ENCODE measurements at regions not wholly inside any gene's neighbourhood (a gene's known extent, or its start where the extent isn't known, plus 50 kb on each side); places are given as distances from the start of the nearest gene placed in this dataset.

DNA sequence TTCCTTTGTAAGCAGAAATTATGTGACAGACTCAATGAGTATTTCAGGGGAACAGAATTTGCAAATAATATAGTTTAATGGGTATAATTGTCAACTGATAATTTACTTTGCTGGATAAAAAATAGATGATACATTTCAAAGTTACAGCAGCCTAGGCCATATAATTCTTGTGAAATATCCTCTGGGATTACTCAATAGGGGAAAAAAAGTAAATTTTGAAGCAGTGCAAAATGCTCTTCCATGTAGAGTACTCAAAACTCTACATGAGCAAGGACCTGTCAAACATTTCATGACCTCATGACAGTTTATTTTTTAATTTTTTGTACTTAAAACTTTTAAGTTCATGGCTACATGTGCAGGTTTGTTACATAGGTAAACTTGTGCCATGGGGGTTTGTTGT, 163.3 kb downstream of the DACT1 start:
- intact Hi-C loops (cut with DNase I): no loop called here
- TF ChIP-seq CTCF (IDR thresholded peaks at IDR 0.05): no peak
- Histone ChIP-seq H3K4me1 (no peaks in the 10 kb centered on the region), H3K27me3 (no peaks in the 10 kb centered on the region), H3K9me3 (no peaks in the 10 kb centered on the region), H3K27ac (no peak overlapping the region), H3K36me3 (no peaks in the 10 kb centered on the region), H3K4me3 (no peak overlapping the region)
- DNase-seq (ENCODE audit: low spot score in 2 of 2): no peak

GRCh38 chr14:58805057-58805456, 167.3 kb downstream of the DACT1 start:
- Histone ChIP-seq H3K27me3 (no peaks in the 10 kb centered on the region), H3K27ac (no peak overlapping the region), H3K36me3 (no peaks in the 10 kb centered on the region), H3K9me3 (no peaks in the 10 kb centered on the region), H3K4me3 (no peak overlapping the region), H3K4me1 (no peaks in the 10 kb centered on the region)
- DNase-seq (ENCODE audit: low spot score in 2 of 2): peak in 1 of 2 donors; percentile 67
- intact Hi-C loops (cut with DNase I): no loop called here
- TF ChIP-seq CTCF (IDR thresholded peaks at IDR 0.05): no peak

DNA sequence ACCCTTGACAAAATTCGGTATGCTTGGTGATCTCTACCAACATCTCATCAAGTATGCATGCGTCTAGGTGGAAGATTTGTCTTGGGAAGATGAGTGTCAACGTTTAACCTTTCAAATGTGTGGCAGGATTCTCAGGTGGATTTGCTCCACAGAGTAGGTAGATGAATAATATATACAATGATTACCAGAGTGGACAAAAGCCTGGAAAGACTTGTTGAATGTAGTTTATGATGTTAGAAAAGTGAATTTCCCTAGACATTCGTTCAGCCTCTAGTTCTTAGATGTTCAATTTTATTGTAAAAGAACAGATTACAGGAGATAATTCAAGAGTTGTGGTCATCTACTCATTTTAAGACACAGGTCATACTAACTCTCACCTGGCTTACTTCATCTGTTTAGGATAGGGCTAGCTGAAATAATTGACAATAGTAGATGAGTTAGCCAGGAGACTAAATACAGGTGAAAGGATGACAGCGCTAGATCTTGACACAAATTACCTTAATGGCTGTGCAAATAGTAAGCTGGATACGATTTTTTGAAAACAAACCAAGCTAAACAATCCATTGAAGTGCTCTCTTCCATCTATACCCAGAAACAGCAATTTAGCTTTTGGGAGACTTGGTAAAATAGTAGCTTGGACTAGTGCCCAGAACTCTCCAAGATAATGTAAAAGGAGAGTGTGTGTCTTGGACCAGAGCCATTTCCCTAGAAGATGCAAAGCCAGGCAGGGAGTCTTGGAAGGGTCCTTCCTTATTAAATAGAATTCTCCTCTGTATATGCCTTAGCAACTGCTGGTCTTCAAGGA, 168.0 kb downstream of the DACT1 start:
- no peak for DNase-seq (ENCODE audit: low spot score in 2 of 2)
- no peaks in the 10 kb centered on the region for H3K27me3 ChIP-seq
- intact Hi-C loops (cut with DNase I): no loop called here
- no peak for TF ChIP-seq CTCF (IDR thresholded peaks at IDR 0.05)
- no peaks in the 10 kb centered on the region for H3K4me1 ChIP-seq
- no peaks in the 10 kb centered on the region for H3K9me3 ChIP-seq
- H3K27ac ChIP-seq: no peak overlapping the region
- H3K4me3 ChIP-seq: no peak overlapping the region
- no peaks in the 10 kb centered on the region for H3K36me3 ChIP-seq

GRCh38 chr14:58807191-58807590, 169.4 kb downstream of the DACT1 start:
- DNase-seq (ENCODE audit: low spot score in 2 of 2): no peak
- no peak overlapping the region for H3K4me3 ChIP-seq
- no peaks in the 10 kb centered on the region for H3K9me3 ChIP-seq
- no peaks in the 10 kb centered on the region for H3K27me3 ChIP-seq
- H3K36me3 ChIP-seq: no peaks in the 10 kb centered on the region
- no peaks in the 10 kb centered on the region for H3K4me1 ChIP-seq
- intact Hi-C loops (cut with DNase I): no loop called here
- no peak for TF ChIP-seq CTCF (IDR thresholded peaks at IDR 0.05)
- H3K27ac ChIP-seq: no peak overlapping the region

- intact Hi-C loops (cut with DNase I): no loop called here
- Histone ChIP-seq H3K4me3 (no peak overlapping the region), H3K27me3 (no peaks in the 10 kb centered on the region), H3K36me3 (no peaks in the 10 kb centered on the region), H3K4me1 (no peaks in the 10 kb centered on the region), H3K27ac (no peak overlapping the region), H3K9me3 (no peaks in the 10 kb centered on the region)
- no peak for TF ChIP-seq CTCF (IDR thresholded peaks at IDR 0.05)
- DNase-seq (ENCODE audit: low spot score in 2 of 2): no peak
Measured at GRCh38 chr14:58808828-58809227, 171.1 kb downstream of the DACT1 start.
